ENCODE measurements at regions not wholly inside any gene's neighbourhood (a gene's known extent, or its start where the extent isn't known, plus 50 kb on each side); places are given as distances from the start of the nearest gene placed in this dataset. TPM values are rescaled to one million over a fixed set of nuclear protein-coding genes. Genes with fewer than 3 reads are reported as not detected.
"Not testable (repeated sequence)": the region's sequence is repeated elsewhere in the genome, so short reads cannot be mapped to it uniquely, and the experiment has no call there.

- DNase-seq: not testable (repeated sequence)
Observed at GRCh38 chr4:4045823-4046222, 180.9 kb downstream of the OTOP1 start.

DNA sequence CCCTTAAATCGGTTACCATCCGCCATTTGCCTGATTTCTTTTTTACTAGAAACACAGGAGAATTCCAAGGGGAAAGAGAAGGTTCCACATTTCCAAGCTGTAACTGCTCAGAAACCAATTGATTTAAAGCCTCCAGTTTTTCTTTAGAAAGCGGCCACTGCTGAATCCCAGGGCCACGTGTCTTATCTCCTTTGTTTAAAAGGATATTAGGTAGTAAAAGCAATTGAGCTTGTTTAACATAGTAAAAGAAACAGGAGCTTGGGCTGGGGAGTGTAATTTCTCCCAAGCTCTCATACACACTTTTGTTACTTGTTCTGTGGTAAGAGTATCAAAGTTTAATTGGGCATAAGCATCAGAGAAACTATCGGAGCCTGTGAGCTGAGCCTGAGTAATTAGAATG lies 180.0 kb downstream of the OTOP1 start:
- DNase-seq: not testable (repeated sequence)

GRCh38 chr4:4047202-4047601 lies 179.5 kb downstream of the OTOP1 start:
- not testable (repeated sequence) for DNase-seq

DNA sequence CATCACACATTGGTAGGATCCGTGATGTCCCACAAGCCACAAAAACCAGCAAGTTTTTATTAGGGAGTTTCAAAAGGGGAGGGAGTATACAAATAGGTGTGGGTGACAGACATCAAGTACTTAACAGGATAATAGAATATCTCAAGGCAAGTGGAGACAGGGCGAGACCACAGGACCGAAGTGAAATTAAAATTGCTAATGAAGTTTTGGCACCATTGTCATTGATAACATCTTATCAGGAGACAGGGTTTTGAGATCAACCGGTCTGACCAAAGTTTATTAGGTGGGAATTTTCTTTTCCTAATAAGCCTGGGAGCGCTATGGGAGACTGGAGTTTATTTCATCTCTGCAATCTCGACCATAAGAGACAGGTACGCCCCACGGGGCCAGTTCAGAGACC lies 178.5 kb downstream of the OTOP1 start:
- not testable (repeated sequence) for DNase-seq

DNA sequence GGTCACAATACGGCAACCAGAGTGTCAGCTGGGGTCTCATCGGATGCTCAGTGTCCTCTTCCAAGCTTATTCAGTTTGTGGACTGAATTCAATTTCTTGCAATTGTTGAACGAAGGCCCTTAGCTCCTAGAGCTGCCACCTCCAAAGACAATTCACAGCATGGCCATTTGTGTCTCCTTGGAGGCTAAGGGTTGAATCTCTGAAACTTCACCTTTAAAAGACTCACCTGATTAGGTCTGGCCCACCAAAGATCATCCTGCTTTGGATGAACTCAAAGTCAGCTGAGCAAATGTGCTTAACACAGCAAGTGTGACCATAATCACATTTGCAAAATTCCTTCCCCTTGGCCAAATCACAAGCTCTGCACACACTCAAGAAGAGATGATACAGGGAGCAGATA lies 175.9 kb downstream of the OTOP1 start:
- DNase-seq: not testable (repeated sequence)

- not testable (repeated sequence) for DNase-seq
Observed at GRCh38 chr4:4052933-4053332, 173.8 kb downstream of the OTOP1 start.

GRCh38 chr4:4057226-4057625 lies 169.5 kb downstream of the OTOP1 start:
- not testable (repeated sequence) for DNase-seq

DNA sequence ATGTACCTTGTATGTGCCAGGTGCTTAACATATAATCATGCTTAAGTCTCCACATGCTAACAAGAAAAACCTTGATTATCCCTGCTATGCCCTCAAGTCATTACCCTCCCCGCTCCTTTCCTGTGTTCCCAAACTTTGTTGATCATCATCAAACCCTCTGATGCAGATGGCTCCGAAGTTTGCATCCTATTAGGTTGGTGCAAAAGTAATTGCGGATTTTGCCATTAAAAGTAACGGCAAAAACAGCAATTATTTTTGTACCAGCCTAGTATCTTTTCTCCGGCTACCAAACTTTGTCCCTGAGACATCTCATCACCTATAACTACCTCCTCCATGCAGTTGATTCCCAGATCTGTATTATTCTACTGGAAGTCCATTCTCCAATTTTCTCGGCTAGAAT lies 142.6 kb downstream of the OTOP1 start:
- not testable (repeated sequence) for DNase-seq

DNA sequence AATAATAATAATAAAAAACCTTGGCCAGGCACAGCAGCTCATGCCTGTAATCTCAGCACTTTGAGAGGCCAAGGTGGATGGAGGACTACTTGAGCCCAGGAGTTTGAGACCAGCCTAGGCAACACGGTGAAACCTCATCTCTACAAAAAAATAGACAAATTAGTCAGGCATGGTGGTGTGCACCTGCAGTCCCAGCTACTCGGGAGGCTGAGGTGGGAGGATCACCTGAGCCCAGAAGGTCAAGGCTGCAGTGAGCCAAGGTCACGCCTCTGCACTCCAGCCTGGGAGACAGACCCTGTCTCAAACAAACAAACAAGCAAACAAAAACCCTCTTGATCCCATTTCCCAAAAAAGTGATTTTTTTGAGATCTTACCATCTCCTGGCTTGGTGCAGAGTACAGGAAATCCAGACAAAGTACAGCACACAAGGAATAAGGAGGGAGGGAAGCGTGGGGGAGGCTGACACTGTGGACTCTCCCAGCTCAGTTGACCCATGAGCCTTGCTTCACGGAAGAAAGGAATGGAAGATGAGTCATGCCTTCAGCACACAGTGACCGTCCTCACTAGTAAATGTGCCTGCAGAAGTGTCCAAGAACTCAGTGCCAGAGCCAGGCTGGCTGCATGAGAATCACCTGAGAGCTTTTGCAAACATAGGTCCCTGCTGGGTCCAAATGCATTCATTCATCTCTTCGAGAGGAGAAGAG lies 136.9 kb downstream of the OTOP1 start:
- not testable (repeated sequence) for DNase-seq

DNA sequence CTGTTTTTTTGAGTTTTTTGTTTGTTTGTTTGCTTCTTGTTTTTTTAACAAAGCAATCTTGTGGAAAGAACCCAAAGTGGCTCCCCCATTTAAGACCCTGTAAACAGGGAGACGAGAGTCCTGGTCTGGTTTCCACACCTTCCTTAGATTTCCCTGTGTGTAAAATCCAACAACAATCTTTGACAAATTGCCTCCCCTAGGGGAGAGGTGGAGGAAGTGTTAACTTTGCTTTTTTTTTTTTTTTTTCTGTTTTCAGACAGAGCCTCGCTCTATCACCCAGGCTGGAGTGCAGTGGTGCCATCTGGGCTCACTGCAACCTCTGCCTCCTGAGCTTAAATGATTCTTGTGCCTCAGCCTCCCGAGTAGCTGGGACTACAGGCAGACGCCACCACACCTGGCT lies 136.0 kb downstream of the OTOP1 start:
- DNase-seq: not testable (repeated sequence)

GRCh38 chr4:4092159-4092558 lies 134.6 kb downstream of the OTOP1 start:
- DNase-seq: not testable (repeated sequence)

GRCh38 chr4:4099610-4100009 lies 127.1 kb downstream of the OTOP1 start:
- DNase-seq: not testable (repeated sequence)

DNA sequence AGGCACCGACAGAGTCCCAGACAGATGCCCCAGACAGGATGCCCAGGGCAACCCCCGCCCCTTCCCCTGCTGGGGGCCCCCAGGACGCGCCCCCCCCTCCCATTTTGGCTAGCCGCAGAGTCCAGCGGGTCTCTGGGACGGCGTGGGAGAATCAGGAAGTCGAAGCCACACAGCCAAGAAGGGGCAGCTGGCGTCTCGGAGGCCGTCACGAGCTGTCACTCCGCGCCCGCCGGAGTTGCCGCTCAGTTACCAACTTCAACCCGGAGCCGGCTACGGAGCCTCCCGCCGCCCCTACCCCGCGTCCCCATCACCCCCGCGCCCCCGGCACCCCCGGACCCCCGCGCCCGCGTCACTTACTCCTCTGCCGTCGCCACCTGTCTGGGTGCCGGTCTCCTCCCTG lies 119.8 kb downstream of the OTOP1 start:
- not testable (repeated sequence) for DNase-seq

GRCh38 chr4:4107411-4108107 lies 119.2 kb downstream of the OTOP1 start:
- peak; percentile 0 for DNase-seq

DNA sequence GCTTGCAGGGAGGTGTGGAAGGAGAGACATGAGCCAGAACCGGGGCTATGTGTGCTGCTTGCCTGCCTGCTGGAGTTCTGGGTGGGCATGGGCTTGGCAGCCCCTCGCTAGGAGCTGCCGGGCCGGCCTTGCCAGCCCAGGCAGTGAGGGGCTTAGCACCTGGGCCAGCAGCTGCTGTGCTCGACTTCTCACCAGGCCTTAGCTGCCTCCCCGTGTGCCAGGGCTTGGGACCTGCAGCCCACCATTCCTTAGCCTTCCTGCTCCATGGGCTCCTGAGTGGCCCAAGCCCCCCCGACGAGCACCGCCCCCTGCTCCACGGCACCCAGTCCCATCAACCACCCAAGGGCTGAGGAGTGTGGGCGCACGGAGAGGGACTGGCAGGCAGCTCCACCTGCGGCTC lies 111.3 kb downstream of the OTOP1 start:
- DNase-seq: not testable (repeated sequence)

DNA sequence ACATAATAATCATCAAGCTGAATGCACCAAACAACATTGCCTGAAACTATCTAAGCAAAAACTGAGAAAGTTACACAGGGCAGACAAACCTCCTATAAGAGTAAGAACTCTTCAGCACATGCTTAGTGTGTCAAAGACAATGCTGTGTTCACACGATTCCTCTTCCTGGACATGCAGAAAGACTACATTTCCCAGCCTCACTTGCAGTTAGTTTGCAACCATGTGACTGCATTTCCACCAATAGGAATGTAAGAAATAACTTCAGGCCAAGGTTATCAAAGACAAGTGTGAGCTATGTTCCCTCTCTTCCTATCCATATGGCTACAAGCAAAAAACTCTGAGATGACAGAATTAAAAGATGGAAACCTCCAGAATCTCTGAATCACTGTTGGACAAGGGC lies 109.8 kb downstream of the OTOP1 start:
- not testable (repeated sequence) for DNase-seq

DNA sequence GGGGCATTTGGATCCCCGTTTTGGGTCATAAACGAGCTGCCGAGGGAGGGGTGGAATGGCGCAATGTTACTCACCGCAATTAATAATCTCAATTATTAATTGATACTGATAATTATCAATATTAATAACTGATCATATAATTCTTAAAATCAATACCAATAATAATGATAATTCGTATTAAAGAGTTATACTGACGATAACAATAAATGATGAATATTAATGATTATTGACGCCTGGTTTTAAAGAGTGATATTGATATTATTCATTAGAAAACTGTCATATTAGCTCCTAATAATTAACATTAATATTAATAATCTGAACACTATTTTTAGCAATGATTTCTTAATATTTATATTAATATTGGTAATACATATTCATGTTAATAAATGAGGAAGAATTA lies 92.4 kb downstream of the OTOP1 start:
- DNase-seq: not testable (repeated sequence)

- not testable (repeated sequence) for DNase-seq
Observed at GRCh38 chr4:4136621-4137020, 90.1 kb downstream of the OTOP1 start.

Small RNA genes in the stretch of these regions (small RNA-seq; reads per million reads assigned to genes)
- not detected for gene AC116562.3 (ENCODE audit: low replicate concordance)
